ENCODE measurements at regions not wholly inside any gene's neighbourhood (a gene's known extent, or its start where the extent isn't known, plus 50 kb on each side); places are given as distances from the start of the nearest gene placed in this dataset.
"Not testable (repeated sequence)": the region's sequence is repeated elsewhere in the genome, so short reads cannot be mapped to it uniquely, and the experiment has no call there.

- DNase-seq (ENCODE audit: low spot score) = no peak
Measured at GRCh38 chr6:56839533-56840183, 115.2 kb upstream of the BEND6 start.

- DNase-seq (ENCODE audit: low spot score) = no peak
Measured at GRCh38 chr6:56838965-56839364, 115.9 kb upstream of the BEND6 start.

- DNase-seq (ENCODE audit: low spot score) = no peak
Measured at GRCh38 chr6:56838016-56838555, 116.8 kb upstream of the BEND6 start.

GRCh38 chr6:56837322-56837894 is 117.5 kb upstream of the BEND6 start:
- no peak for DNase-seq (ENCODE audit: low spot score)

- DNase-seq (ENCODE audit: low spot score) = no peak
Measured at GRCh38 chr6:56835612-56836011, 119.3 kb upstream of the BEND6 start.

- DNase-seq (ENCODE audit: low spot score) = no peak
Measured at GRCh38 chr6:56833873-56834272, 121.0 kb upstream of the BEND6 start.

GRCh38 chr6:56833127-56833791 is 121.6 kb upstream of the BEND6 start:
- no peak for DNase-seq (ENCODE audit: low spot score)

GRCh38 chr6:56832225-56832624 is 122.7 kb upstream of the BEND6 start:
- DNase-seq (ENCODE audit: low spot score) = no peak

- no peak for DNase-seq (ENCODE audit: low spot score)
Measured at GRCh38 chr6:56831334-56831733, 123.6 kb upstream of the BEND6 start.

GRCh38 chr6:56827908-56828649 is 126.8 kb upstream of the BEND6 start:
- DNase-seq (ENCODE audit: low spot score) = no peak

GRCh38 chr6:56824431-56824830 is 130.5 kb upstream of the BEND6 start:
- DNase-seq (ENCODE audit: low spot score) = not testable (repeated sequence)

GRCh38 chr6:56821005-56821432 is 133.9 kb upstream of the BEND6 start:
- DNase-seq (ENCODE audit: low spot score) = no peak

- no peak for DNase-seq (ENCODE audit: low spot score)
Measured at GRCh38 chr6:56820060-56820459, 134.8 kb upstream of the BEND6 start.

- DNase-seq (ENCODE audit: low spot score) = no peak
Measured at GRCh38 chr6:56819604-56820003, 135.3 kb upstream of the BEND6 start.

GRCh38 chr6:56816370-56816769 is 138.5 kb upstream of the BEND6 start:
- no peak for DNase-seq (ENCODE audit: low spot score)

- DNase-seq (ENCODE audit: low spot score) = no peak
Measured at GRCh38 chr6:56815436-56815835, 139.5 kb upstream of the BEND6 start.

GRCh38 chr6:56814802-56815201 is 140.1 kb upstream of the BEND6 start:
- no peak for DNase-seq (ENCODE audit: low spot score)

GRCh38 chr6:56814308-56814707 is 140.6 kb upstream of the BEND6 start:
- DNase-seq (ENCODE audit: low spot score) = no peak

GRCh38 chr6:56812851-56813250 is 142.1 kb upstream of the BEND6 start:
- DNase-seq (ENCODE audit: low spot score) = not testable (repeated sequence)

- no peak for DNase-seq (ENCODE audit: low spot score)
Measured at GRCh38 chr6:56808871-56809359, 146.0 kb upstream of the BEND6 start.

- no peak for DNase-seq (ENCODE audit: low spot score)
Measured at GRCh38 chr6:56807989-56808337, 146.9 kb upstream of the BEND6 start.
